HG02885 (cell line): ENCODE measurements at regions not wholly inside any gene's neighbourhood (a gene's known extent, or its start where the extent isn't known, plus 50 kb on each side); places are given as distances from the start of the nearest gene placed in this dataset.
"Not testable (repeated sequence)": the region's sequence is repeated elsewhere in the genome, so short reads cannot be mapped to it uniquely, and the experiment has no call there.

Experiments used
- ATAC-seq: cut with Tn5 transposase; IDR thresholded peaks from one replicate; pipeline ENCODE4 v1.9.1; 2021; ENCODE audit warnings: mild to moderate bottlenecking; ENCODE audit not compliant: unreplicated experiment, poor library complexity

GRCh38 chr3:154701055-154701454, 271.1 kb upstream of the GPR149 start:
- no peak for ATAC-seq

DNA sequence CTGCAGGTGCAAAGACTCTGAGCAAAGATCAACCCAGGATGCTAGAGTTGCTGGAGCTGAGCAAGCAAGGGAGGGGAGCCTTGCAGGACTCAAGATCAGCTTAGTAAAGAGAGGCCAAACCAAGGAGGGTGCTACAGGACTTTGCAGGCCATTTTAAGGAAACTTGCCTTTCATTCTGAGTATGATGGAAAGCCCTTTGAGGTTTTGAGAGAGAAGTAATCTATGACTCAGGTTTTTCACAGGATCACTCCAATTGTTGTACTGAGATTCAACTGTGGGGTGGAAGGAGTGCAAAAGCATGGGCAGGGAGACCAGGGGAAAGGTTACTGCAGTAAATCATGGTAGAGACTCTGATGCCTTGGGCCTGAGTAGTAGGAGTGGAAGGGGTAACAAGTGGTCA, 260.4 kb upstream of the GPR149 start:
- ATAC-seq, result peak; percentile 67

DNA sequence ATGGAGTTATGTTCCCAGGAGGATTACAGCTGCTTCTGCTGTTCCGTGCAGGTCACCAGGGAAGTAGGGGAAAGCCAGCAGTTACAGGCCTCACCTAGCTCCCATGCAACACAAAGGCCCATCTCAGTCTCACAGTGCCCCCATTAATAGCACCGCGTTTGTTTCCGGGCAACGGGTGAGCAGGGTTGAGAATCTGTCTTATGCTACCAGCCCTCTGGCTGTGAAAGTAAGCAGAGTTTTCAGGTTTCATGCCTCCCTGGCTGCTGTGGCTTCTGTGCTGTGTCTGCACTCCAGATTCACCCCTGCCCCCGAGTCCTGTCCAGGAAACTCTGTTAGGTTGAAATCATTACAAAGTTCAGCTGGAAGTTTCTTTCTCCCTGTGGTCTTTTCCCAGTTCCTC, 254.4 kb upstream of the GPR149 start:
- no peak for ATAC-seq

- ATAC-seq, result no peak
Observed at GRCh38 chr3:154684021-154684420, 254.0 kb upstream of the GPR149 start.

GRCh38 chr3:154678041-154678654, 248.2 kb upstream of the GPR149 start:
- no peak for ATAC-seq

GRCh38 chr3:154668835-154669234, 238.8 kb upstream of the GPR149 start:
- no peak for ATAC-seq

GRCh38 chr3:154668187-154668586, 238.2 kb upstream of the GPR149 start:
- no peak for ATAC-seq

DNA sequence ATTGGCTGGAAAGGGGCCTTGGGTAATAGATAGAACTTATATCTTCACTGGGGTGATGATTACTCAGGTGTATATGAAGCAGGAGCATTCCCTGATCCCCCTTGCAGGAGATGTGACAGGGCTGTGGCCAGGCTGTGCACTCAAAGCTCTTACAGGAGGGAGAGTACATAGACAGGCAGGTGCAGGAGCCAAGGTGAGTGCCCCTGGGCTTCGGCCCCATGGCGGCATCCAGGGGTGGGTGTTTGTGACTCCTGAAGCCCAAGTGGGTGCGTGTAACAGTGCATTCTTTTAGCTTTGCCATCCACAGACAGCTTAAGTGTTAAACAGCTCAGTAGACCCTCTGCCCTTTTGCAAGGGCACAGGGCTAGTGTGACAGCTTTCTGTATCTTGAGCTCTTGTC, 236.6 kb upstream of the GPR149 start:
- ATAC-seq, result no peak

GRCh38 chr3:154664714-154665113, 234.7 kb upstream of the GPR149 start:
- no peak for ATAC-seq

DNA sequence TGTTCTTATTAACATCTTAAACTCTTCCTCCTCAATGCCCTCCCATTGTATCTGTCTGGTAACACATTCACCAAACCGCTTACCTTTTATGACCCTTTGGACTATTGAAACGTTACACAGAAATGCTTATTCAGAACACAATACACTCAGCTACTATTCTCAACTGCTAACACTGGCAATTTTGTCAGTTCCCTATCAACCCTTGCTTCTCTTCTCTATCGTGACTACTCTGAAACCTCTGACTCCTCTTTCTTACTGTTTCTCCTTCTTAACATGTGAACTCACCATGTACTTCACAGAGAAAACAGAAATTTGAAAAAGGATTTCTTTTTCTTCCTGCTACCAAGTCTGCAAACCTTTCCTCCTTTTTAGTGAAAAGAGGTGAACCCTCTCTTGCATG, 232.9 kb upstream of the GPR149 start:
- ATAC-seq, result no peak

GRCh38 chr3:154660811-154661210, 230.8 kb upstream of the GPR149 start:
- no peak for ATAC-seq

DNA sequence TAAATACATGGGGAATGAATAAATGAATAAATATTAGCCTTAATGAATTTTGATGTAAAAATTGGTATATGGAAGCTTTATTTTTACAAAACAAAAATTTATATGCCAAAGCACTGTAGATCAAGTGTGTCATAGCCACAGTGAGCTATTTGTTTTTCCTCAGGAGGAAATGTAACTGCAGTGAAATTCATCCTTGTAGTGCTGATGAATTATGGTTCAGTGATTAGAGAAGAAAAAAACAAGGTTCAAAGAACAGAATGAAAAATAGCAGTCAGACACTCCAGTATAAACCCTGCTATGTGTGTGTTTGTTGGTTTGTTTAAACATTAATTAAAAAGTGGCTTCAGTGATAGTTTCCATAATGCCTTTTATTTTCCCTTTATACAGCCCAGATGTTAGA, 228.0 kb upstream of the GPR149 start:
- no peak for ATAC-seq

DNA sequence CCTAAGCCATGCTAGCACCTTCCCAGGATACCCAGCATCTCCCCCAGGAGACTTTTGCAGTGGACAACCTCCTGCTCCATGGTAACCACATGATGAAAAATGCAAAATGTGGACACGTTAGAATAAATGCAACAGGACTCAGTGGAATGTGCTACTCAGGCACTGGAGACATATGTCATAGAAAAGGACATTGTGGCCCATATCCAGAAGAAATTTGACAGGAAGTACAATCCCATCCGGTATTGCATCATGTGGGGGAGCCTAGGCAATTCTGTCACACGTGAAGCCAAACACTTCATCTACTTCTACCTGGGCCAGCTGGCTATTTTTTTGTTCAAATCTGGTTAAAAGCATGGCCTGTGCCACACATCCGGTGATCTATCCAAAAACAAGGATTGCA, 227.2 kb upstream of the GPR149 start:
- ATAC-seq, result no peak

DNA sequence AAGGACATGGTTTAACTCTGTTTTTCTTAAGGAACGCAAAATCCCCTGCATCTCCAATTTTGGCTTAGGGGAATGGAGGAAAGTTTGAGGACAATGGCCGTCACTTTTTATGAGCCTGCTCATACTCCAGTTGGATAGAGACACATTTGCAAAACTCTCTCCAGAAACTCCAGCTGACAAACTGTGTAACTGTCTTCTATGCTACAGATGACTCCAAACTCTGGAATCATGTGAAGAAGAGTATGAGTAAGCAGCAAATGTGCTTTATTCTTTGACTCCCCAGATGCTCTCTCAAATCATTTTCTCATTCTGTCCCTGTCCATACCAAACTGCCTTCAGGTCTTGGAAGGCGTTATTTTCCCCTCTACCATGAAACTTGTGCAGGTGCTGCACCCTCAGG, 226.5 kb upstream of the GPR149 start:
- no peak for ATAC-seq

DNA sequence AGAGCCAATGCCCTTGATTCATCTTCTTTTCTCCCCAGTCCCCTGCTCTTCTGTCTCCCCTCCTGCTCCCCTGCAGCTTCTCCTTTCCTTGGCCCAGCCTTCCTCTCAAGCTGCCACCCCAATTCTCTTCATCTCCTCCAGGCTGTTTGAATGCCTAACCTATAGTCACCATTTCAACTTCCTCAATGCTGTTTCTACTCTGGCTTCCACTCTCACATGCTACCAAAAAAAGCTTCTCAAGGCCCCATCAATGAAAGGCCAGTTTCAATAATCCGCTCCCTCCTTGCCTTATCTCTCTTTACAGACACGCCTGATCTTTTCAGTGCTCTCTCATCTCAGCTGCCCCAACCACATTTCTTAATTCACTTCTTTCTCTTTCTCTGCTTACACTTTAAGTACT, 212.2 kb upstream of the GPR149 start:
- ATAC-seq, result no peak

DNA sequence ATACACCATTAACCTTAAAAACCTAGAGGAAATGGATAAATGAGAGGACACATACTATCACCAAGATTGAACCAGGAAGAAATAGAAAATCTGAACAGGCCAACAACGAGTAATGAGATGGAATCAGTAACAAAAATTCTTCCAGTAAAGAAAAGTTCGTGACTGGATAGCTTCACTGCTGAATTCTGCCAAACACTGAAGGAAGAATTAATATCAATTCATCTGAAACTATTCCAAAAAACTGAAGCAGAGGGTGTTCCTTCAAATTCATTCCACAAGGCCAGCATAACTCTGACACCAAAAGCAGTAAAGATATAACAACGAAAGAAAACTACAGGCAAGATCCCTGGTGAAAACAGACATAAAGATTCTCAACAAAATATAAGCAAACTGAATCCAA, 195.8 kb upstream of the GPR149 start:
- no peak for ATAC-seq

- not testable (repeated sequence) for ATAC-seq
Observed at GRCh38 chr3:154619621-154620020, 189.6 kb upstream of the GPR149 start.

- ATAC-seq, result no peak
Observed at GRCh38 chr3:154616298-154616697, 186.3 kb upstream of the GPR149 start.

- no peak for ATAC-seq
Observed at GRCh38 chr3:154615471-154615870, 185.5 kb upstream of the GPR149 start.

- no peak for ATAC-seq
Observed at GRCh38 chr3:154614601-154615000, 184.6 kb upstream of the GPR149 start.

DNA sequence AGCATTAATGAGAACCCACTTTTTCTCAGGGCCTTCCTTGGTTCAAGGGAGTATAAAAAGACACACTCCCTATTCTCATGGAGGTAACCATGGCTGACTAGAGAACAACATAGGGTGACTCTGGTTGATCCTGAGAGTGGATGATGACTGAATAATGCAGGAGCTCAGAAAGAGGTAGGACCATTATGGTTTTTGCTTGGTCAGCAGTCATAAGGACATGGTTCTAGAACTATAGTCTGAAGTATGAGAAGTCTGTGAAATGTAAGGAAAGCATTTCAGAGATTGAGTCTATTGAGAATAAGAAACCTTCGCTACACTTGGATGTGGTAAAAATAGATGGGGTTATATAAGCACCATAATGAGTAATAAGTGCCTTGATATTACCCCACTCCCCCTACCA, 184.1 kb upstream of the GPR149 start:
- no peak for ATAC-seq

- no peak for ATAC-seq
Observed at GRCh38 chr3:154602241-154602640, 172.3 kb upstream of the GPR149 start.

- no peak for ATAC-seq
Observed at GRCh38 chr3:154598166-154598565, 168.2 kb upstream of the GPR149 start.
